GM21381 (cell line): ENCODE measurements at regions not wholly inside any gene's neighbourhood (a gene's known extent, or its start where the extent isn't known, plus 50 kb on each side); places are given as distances from the start of the nearest gene placed in this dataset.

ENCODE experiments used
- ATAC-seq: cut with Tn5 transposase; IDR thresholded peaks from one replicate; pipeline ENCODE4 v1.9.1; 2021; ENCODE audit warnings: mild to moderate bottlenecking, moderate library complexity; ENCODE audit not compliant: unreplicated experiment

- no peak for ATAC-seq
Measured at GRCh38 chr12:104863296-104863948, 94.7 kb downstream of the SLC41A2 start.

DNA sequence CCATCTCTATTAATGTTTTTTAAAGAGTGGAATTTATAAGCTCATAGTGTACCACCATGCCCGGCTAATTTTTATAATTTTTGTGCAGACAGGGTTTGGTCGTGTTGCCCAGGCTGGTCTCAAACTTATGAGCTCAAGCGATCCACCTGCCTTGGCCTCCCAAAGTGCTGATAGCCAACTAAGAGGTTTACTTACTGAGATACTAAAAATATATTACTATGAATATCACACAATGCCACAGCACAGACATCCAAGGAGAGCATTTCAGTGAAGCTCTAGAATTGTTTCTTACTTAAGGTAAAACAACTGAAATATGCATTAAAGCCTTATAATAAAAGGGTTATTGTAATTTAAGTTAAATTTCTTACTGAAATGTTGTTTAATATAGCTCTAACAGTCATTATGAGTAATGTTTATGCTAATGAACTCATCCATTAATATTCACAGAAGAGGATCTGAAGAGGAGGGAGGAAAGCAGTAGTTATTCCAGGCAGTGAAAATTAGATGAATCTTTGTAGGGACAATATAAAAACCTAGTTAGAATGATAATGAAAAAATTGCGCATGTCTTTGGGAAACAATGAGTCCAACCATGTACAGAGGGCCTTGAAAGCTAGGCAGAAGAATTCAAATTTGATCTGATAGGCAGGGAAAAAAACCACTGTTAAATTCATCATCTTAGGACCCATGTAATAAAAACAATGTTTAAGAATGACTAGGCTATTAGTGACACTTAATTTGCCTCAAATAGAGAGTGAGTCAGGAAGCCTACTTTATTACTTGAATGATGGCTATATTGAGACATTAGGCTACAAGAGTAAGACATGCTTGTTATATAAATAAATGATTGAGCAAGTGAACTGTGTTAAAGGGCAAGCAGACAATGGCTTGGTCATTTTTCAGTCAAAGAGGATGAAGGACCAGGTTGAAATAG is 99.2 kb downstream of the SLC41A2 start:
- ATAC-seq: no peak

GRCh38 chr12:104856531-104856930 is 101.6 kb downstream of the SLC41A2 start:
- no peak for ATAC-seq

- no peak for ATAC-seq
Measured at GRCh38 chr12:104855599-104855998, 102.5 kb downstream of the SLC41A2 start.

DNA sequence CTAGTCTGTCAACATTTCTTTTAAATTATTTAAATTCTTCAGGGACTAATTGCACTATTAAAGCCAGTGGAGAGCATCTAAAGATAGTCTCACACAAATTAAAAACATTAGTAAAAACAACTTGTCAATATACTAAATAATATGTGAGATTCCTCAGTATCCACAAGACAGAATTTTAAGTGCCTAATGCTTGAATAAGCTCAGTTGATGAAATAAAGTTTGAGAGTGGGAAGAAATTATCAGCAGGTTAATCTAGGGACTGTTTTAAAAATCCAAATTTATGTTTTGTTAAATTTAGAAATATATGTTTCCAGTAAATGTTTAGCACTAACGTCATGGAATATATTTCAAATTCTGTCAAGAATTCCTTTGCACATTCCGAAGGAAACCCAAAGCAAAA is 105.2 kb downstream of the SLC41A2 start:
- ATAC-seq: no peak

DNA sequence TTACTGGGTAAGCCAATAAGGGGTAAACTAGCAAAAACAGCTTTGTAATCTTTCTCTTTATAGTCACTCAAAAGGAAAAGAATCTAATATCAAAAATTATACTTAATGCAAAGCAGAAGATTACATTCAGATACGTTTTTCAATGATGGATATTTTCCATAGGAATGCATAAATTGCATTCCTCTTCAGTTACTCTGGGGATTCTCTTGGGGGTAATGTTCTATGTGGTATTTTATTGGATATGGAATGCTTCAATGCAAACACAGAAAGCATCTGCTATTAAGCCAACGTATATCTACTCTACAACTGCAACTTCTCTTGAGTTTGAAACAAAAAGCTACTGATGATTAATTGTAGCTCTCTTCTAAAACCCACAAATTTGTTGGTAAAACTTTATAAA is 106.0 kb downstream of the SLC41A2 start:
- no peak for ATAC-seq

- no peak for ATAC-seq
Measured at GRCh38 chr12:104850781-104851180, 107.3 kb downstream of the SLC41A2 start.

DNA sequence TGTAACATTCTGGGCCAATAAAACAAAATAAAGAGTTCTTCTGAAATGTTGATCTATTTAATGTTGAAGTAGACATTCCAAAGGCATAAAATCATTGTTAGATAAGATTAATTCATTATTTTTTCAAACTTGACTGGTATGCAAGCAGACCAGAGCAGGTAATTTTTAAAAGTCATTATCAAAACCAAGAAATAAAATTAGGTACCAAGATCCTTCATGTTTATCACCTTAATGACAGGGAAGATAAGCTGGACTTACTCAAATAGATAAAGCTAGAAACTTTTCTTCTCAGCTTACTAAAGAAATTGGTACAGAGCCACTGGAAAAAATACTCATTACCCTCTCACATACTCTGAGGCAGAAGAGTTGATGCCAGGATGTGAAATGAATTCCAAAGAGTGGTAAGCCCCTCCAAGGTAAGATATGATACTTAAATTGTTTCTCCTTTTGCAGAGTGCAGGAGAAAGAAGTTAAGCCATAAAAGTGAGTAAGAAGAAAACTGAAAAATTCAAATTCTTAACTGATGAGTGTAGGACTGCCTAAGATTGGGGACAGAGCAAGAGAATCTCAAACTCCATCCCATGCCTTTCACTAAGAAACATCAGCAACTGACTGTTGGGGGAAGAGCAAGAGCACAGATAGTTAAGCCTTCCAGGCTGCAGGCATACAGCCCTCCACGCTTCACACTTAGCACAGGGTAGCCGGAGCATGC is 111.9 kb downstream of the SLC41A2 start:
- no peak for ATAC-seq

DNA sequence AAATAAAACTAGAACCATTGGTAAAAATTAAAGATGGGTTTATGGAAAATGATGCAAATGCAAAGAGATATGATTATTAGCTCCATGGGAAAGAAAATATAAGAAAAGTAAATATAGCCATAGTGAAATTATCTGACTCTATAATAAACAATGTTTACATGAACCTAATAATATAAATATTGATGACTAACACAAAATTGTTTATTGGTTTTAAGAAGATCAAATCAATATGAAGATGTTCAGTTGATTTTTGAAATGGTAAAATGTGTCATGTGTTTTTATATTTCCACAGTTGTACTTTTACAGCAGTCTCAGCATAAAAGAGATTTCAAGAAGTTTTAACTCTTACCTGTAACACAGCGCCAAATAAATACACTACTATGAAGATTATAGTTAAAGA is 114.0 kb downstream of the SLC41A2 start:
- ATAC-seq: no peak

GRCh38 chr12:104840262-104840661 is 117.8 kb downstream of the SLC41A2 start:
- no peak for ATAC-seq

DNA sequence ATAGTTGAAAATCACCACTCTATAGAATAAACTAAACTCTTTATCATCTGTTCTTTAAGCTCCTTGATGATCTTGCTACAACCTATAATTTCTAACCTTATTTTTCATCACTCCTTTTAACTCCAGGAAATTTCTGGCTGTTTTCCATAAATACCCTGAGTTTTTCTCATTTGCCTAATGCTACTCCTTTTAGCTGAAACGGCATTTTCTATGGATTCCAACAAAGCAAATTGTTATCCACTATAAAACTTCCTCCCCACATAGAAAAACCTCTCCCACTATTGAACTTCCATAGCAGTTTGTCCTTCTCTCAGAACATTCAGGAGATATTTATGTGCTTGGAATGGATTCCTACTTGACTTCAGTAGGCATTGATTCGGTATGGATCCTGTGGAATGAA is 122.8 kb downstream of the SLC41A2 start:
- no peak for ATAC-seq

- ATAC-seq: no peak
Measured at GRCh38 chr12:104834607-104835006, 123.5 kb downstream of the SLC41A2 start.

GRCh38 chr12:104833756-104834155 is 124.3 kb downstream of the SLC41A2 start:
- no peak for ATAC-seq

DNA sequence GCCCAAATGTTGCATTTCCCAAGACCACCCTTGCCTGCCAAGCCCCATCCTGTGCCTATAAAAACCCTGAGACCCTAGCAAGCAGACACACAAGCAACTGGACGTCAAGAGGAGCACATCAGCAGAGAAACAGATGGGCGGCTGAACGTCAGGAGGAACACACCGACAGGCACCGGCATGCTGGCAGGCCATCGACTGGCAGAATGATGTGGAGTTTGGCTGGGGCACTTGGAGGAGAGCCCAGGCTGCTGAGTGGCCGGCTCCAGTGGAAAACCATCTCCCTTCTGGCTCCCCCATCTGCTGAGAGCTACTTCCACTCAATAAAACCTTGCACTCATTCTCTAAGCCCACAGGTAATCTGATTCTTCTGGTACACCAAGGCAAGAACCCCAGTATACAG is 130.1 kb downstream of the SLC41A2 start:
- ATAC-seq: no peak

GRCh38 chr12:104827587-104827986 is 130.5 kb downstream of the SLC41A2 start:
- no peak for ATAC-seq

GRCh38 chr12:104825408-104825807 is 132.7 kb downstream of the SLC41A2 start:
- ATAC-seq: no peak

DNA sequence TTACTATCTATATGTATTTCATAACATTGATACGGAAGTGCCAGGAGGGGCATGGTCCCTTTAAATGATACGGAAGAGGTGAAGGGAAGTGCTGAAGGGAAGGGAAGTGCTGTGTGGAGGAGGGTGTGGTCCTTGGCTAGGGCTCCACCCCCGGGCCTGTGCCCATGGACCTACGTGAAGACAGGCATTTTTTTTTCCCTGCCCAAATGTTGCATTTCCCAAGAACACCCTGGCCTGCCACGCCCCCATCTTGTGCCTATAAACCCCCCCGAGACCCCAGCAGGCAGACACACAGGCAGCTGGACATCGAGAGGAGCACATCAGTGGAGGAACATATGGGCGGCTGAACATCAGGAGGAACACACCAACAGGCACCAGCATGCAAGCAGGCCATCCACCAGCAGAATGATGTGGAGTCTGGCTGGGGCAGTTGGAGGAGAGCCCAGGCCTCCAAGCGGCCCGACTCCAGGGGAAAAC is 134.1 kb downstream of the SLC41A2 start:
- ATAC-seq: no peak

GRCh38 chr12:104822941-104823340 is 135.1 kb downstream of the SLC41A2 start:
- no peak for ATAC-seq

- ATAC-seq: no peak
Measured at GRCh38 chr12:104816845-104817503, 141.1 kb downstream of the SLC41A2 start.

DNA sequence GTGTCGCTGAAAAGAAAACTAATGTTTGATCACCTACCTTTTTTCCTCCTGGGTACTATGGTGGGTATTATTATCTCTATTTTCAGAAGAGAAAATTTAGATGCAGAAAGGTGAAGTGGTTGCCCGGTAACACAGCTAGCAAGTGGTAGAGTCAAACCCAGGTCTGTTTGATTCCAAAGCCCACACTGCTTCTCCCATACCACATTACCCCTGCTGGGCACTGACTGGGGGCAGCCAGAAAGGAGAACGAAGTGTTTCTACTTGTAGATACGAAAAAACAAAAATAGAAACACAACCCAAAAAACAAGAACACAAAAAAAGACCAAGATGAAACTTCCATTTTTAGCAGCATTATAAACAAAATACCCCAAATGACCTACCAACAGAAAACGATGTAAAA is 142.2 kb downstream of the SLC41A2 start:
- no peak for ATAC-seq

DNA sequence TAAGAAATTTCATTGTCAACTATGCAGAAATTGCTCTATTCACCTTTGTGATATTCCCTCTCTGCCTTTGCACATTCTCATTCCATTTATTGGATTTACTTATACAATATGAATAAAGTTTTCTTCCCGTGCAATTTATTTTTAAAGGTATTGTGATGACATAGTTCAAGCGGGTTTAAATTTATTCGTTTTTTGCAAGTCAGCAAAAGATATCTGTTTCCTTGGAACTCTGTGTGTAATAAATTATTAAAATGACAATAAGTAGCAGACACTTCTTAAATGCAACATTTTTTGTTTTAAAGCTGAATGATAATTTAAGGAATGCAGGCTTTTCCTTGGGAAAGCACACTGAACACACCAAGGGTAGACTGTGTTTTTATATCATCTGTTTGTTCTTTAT is 143.1 kb downstream of the SLC41A2 start:
- ATAC-seq: no peak
